Activated T-cell treated with anti-CD3 and anti-CD28 coated beads for 1 hour (primary cell): ENCODE measurements at regions not wholly inside any gene's neighbourhood (a gene's known extent, or its start where the extent isn't known, plus 50 kb on each side); places are given as distances from the start of the nearest gene placed in this dataset.
"Not testable (repeated sequence)": the region's sequence is repeated elsewhere in the genome, so short reads cannot be mapped to it uniquely, and the experiment has no call there.

ENCODE experiments used
- DNase-seq: peaks from one replicate; pipeline ENCODE4 v3.0.0-alpha.2; 2020; ENCODE audit warnings: low read depth

- DNase-seq, result peak; percentile 30
Measured at GRCh38 chr16:33009468-33009867, 184.6 kb upstream of the TP53TG3C start.

- not testable (repeated sequence) for DNase-seq
Measured at GRCh38 chr16:33027121-33027520, 166.9 kb upstream of the TP53TG3C start.

GRCh38 chr16:33027941-33028340 is 166.1 kb upstream of the TP53TG3C start:
- DNase-seq, result not testable (repeated sequence)

GRCh38 chr16:33028707-33029390 is 165.2 kb upstream of the TP53TG3C start:
- DNase-seq, result not testable (repeated sequence)

- not testable (repeated sequence) for DNase-seq
Measured at GRCh38 chr16:33048849-33049248, 145.2 kb upstream of the TP53TG3C start.

- no peak for DNase-seq
Measured at GRCh38 chr16:33059206-33059605, 134.8 kb upstream of the TP53TG3C start.

GRCh38 chr16:33059654-33060421 is 134.2 kb upstream of the TP53TG3C start:
- DNase-seq, result not testable (repeated sequence)

- DNase-seq, result not testable (repeated sequence)
Measured at GRCh38 chr16:33062763-33063162, 131.3 kb upstream of the TP53TG3C start.

GRCh38 chr16:33063365-33064170 is 130.5 kb upstream of the TP53TG3C start:
- not testable (repeated sequence) for DNase-seq

- DNase-seq, result not testable (repeated sequence)
Measured at GRCh38 chr16:33064454-33065073, 129.5 kb upstream of the TP53TG3C start.
